Sigmoid colon (tissue), 6 donors: ENCODE measurements at regions not wholly inside any gene's neighbourhood (a gene's known extent, or its start where the extent isn't known, plus 50 kb on each side); places are given as distances from the start of the nearest gene placed in this dataset.
A peak's percentile ranks its signal among the peaks of the same experiment; 100 is the strongest.

ENCODE experiments used
- DNase-seq: peaks from one replicate; pipeline ENCODE4 v3.0.0-alpha.2; 2019
- H3K27ac ChIP-seq, 4 donors: fragments of 200-600 bp; sonication (generic); one replicate each; pipeline ENCODE4 v1.5.1; 2016 to 2019; ENCODE audit warnings: mild to moderate bottlenecking in 1 of 4
- H3K27me3 ChIP-seq, 3 donors: fragments of 200-600 bp; sonication (generic); one replicate each; pipeline ENCODE4 v1.5.1; 2019; ENCODE audit warnings: mild to moderate bottlenecking in 1 of 3
- H3K36me3 ChIP-seq, 4 donors: fragments of 200-600 bp; sonication (generic); one replicate each; pipeline ENCODE4 v1.5.1; 2016 to 2019
- H3K4me1 ChIP-seq, 4 donors: fragments of 200-600 bp; sonication (generic); one replicate each; pipeline ENCODE4 v1.5.1; 2017 to 2019
- H3K4me3 ChIP-seq, 4 donors: fragments of 200-600 bp; sonication (generic); one replicate each; pipeline ENCODE4 v1.5.1; 2017 to 2019; ENCODE audit warnings: mild to moderate bottlenecking in 2 of 4, moderate library complexity in 1 of 4
- H3K9me3 ChIP-seq, 4 donors: fragments of 200-600 bp in 3 of 4; sonication (generic) in 3 of 4; one replicate each; pipeline versions ENCODE4 v1.5.1 to v1.6.1; 2013 to 2019
- EP300 ChIP-seq, 4 donors: sonication (generic); formaldehyde crosslinking; IDR thresholded peaks; one replicate each; pipeline ENCODE4 v1.6.1; 2017; ENCODE audit warnings: antibody characterized with exemption in 4 of 4
- POLR2A ChIP-seq, 2 donors: fragments of 450-650 bp; IDR thresholded peaks; one replicate each; pipeline ENCODE4 v1.6.1; 2016; ENCODE audit warnings: antibody characterized with exemption in 2 of 2, mild to moderate bottlenecking in 2 of 2, moderate library complexity in 2 of 2
- POLR2AphosphoS5 ChIP-seq, 4 donors: sonication (generic); formaldehyde crosslinking; IDR thresholded peaks; one replicate each; pipeline ENCODE4 v1.6.1; 2017; ENCODE audit warnings: antibody characterized with exemption in 4 of 4
- WGBS, 2 donors: extraction: QIAGEN DNeasy Blood & Tissue Kit; methylation state at CpG; one replicate each; pipeline ENCODE4 v1.1.7; 2013; 5-methylcytosine and 5-hydroxymethylcytosine counted together
- intact Hi-C: fragments of 100-400 bp; cut with DNase I; formaldehyde crosslinking; loops from one replicate; pipeline ENCODE4 v1.15.1; 2023
- TF ChIP-seq, protein P1 (sequence below), 4 experiments: fragments of 450-650 bp in 3 of 4; fragments of 200-600 bp in 1 of 4; IDR thresholded peaks; one replicate each; pipeline ENCODE4 v1.5.1; 2016 to 2019; ENCODE audit warnings: antibody characterized with exemption in 4 of 4, mild to moderate bottlenecking in 3 of 4, moderate library complexity in 2 of 4
- donor health status: healthy with polysubstance abuse.
- donor health status: healthy.

- 82 to 84% methylated on average over 10 of the region's 10 CpGs for WGBS, 2 donors
- TF ChIP-seq, protein P1, sequence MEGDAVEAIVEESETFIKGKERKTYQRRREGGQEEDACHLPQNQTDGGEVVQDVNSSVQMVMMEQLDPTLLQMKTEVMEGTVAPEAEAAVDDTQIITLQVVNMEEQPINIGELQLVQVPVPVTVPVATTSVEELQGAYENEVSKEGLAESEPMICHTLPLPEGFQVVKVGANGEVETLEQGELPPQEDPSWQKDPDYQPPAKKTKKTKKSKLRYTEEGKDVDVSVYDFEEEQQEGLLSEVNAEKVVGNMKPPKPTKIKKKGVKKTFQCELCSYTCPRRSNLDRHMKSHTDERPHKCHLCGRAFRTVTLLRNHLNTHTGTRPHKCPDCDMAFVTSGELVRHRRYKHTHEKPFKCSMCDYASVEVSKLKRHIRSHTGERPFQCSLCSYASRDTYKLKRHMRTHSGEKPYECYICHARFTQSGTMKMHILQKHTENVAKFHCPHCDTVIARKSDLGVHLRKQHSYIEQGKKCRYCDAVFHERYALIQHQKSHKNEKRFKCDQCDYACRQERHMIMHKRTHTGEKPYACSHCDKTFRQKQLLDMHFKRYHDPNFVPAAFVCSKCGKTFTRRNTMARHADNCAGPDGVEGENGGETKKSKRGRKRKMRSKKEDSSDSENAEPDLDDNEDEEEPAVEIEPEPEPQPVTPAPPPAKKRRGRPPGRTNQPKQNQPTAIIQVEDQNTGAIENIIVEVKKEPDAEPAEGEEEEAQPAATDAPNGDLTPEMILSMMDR (IDR thresholded peaks at IDR 0.05), result peak in 1 of 4 experiments; percentile 14
- TF ChIP-seq POLR2AphosphoS5 (IDR thresholded peaks at IDR 0.05), result no peak
- TF ChIP-seq POLR2A (IDR thresholded peaks at IDR 0.05), result no peak
These were observed 145.4 kb upstream of the PROK2 start for GRCh38 chr3:71930056-71930991.

GRCh38 chr3:71928212-71928611 is 143.3 kb upstream of the PROK2 start:
- H3K27ac ChIP-seq, result no peak overlapping the region
- no peaks in the 10 kb centered on the region for H3K27me3 ChIP-seq
- no peak for DNase-seq
- intact Hi-C loops, result no loop called here
- no peaks in the 10 kb centered on the region for H3K9me3 ChIP-seq
- H3K4me3 ChIP-seq, result no peak overlapping the region
- TF ChIP-seq POLR2AphosphoS5 (IDR thresholded peaks at IDR 0.05) (no peak), EP300 (IDR thresholded peaks at IDR 0.05) (no peak), POLR2A (IDR thresholded peaks at IDR 0.05) (no peak)
- TF ChIP-seq, protein P1 (IDR thresholded peaks at IDR 0.05), result no peak
- no peaks in the 10 kb centered on the region for H3K4me1 ChIP-seq
- H3K36me3 ChIP-seq, result no peaks in the 10 kb centered on the region
- WGBS, 2 donors, result 82 to 89% methylated on average over 2 of the region's 2 CpGs

More at GRCh38 chr3:71930056-71930991, 145.4 kb upstream of the PROK2 start:
- Histone ChIP-seq H3K4me1 (no peaks in the 10 kb centered on the region), H3K9me3 (no peaks in the 10 kb centered on the region), H3K27me3 (no peaks in the 10 kb centered on the region), H3K36me3 (no peaks in the 10 kb centered on the region), H3K4me3 (no peak overlapping the region), H3K27ac (no peak overlapping the region)
- intact Hi-C loops, result no loop called here
- no peak for DNase-seq

DNA sequence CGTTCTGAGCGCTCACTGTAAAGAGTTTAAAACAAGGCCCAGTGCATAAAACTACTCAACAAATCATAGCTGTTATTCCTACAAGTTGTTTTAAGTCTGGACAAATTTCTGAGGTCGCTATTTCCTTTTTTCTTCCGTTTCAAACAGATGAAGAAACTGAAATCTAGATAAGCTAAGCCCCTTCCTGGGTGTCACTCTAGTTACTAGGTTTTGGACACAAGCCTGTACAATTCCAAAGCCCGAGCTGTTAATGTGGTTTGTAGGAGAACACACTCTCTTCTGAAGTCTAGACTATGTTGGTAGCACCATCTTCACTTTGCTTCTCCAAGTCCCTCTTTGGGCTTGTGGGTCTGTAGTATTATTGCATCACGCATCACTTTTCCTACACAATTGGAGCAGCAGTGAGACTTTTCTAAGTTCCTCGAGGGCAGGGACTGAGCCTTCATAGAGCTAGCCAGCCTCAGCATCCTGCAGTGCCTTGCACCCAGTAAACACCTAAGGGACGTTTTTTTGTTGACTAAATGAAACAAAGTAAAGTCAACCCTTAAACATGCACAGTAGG is 142.6 kb upstream of the PROK2 start:
- Histone ChIP-seq H3K4me3 (no peak overlapping the region), H3K27ac (no peak overlapping the region), H3K36me3 (no peaks in the 10 kb centered on the region), H3K27me3 (no peaks in the 10 kb centered on the region), H3K9me3 (no peaks in the 10 kb centered on the region), H3K4me1 (no peaks in the 10 kb centered on the region)
- TF ChIP-seq EP300 (IDR thresholded peaks at IDR 0.05) (no peak), POLR2A (IDR thresholded peaks at IDR 0.05) (no peak), POLR2AphosphoS5 (IDR thresholded peaks at IDR 0.05) (no peak)
- TF ChIP-seq, protein P1 (IDR thresholded peaks at IDR 0.05), result no peak
- intact Hi-C loops, result no loop called here
- 83 to 85% methylated on average over 8 of the region's 8 CpGs for WGBS, 2 donors
- DNase-seq, result no peak

- 58 to 70% methylated on average over 5 of the region's 5 CpGs for WGBS, 2 donors
- DNase-seq, result no peak
- Histone ChIP-seq H3K9me3 (no peaks in the 10 kb centered on the region), H3K27ac (no peak overlapping the region), H3K27me3 (no peaks in the 10 kb centered on the region), H3K4me1 (no peaks in the 10 kb centered on the region), H3K4me3 (no peak overlapping the region), H3K36me3 (no peaks in the 10 kb centered on the region)
- TF ChIP-seq, protein P1 (IDR thresholded peaks at IDR 0.05), result no peak
- TF ChIP-seq POLR2AphosphoS5 (IDR thresholded peaks at IDR 0.05), result no peak
- no peak for TF ChIP-seq POLR2A (IDR thresholded peaks at IDR 0.05)
- no peak for TF ChIP-seq EP300 (IDR thresholded peaks at IDR 0.05)
- intact Hi-C loops, result no loop called here
These were observed 141.7 kb upstream of the PROK2 start for GRCh38 chr3:71926616-71927015.
